Left lung (tissue), 4 donors: ENCODE measurements at regions not wholly inside any gene's neighbourhood (a gene's known extent, or its start where the extent isn't known, plus 50 kb on each side); places are given as distances from the start of the nearest gene placed in this dataset.

Source experiments
- ATAC-seq: fragments of 200-7000 bp; cut with Tn5 transposase; one replicate; pipeline ENCODE4 v1.9.1; 2020; ENCODE audit warnings: moderate library complexity
- DNase-seq, 4 donors: peaks; one replicate each; pipeline ENCODE4 v3.0.0-alpha.2; 2013 to 2020
- H3K27ac ChIP-seq, 2 donors: fragments of 200-600 bp; sonication (generic) in 1 of 2; one replicate each; pipeline versions ENCODE4 v1.5.0 to v1.8.0; 2020 to 2021
- H3K27me3 ChIP-seq, 2 donors: fragments of 200-600 bp; sonication (generic) in 1 of 2; one replicate each; pipeline versions ENCODE4 v1.5.0 to v1.8.0; 2020 to 2021
- H3K36me3 ChIP-seq, 2 donors: fragments of 200-600 bp; sonication (generic) in 1 of 2; one replicate each; pipeline versions ENCODE4 v1.5.0 to v1.8.0; 2020 to 2021
- H3K4me1 ChIP-seq, 2 donors: fragments of 200-600 bp; one replicate each; pipeline ENCODE4 v1.8.0; 2021
- H3K4me3 ChIP-seq, 2 donors: fragments of 200-600 bp; sonication (generic) in 1 of 2; one replicate each; pipeline versions ENCODE4 v1.5.0 to v1.8.0; 2020 to 2021; ENCODE audit warnings: mild to moderate bottlenecking in 1 of 2
- H3K9me3 ChIP-seq, 2 donors: fragments of 200-600 bp; sonication (generic) in 1 of 2; one replicate each; pipeline versions ENCODE4 v1.5.0 to v1.8.0; 2020 to 2021
- intact Hi-C, 2 donors: fragments of 100-400 bp; cut with DNase I; formaldehyde crosslinking; loops; one replicate each; pipeline versions ENCODE4 v1.11.2 to v1.14.2; 2022
- TF ChIP-seq, protein P1 (sequence below), 2 donors: fragments of 200-600 bp; sonication (generic) in 1 of 2; IDR thresholded peaks; one replicate each; pipeline versions ENCODE4 v1.5.0 to v1.8.0; 2021; ENCODE audit warnings: antibody characterized with exemption in 2 of 2
- donor health status: DM: no; HTN: yes; CAD: no.
- donor health status: DM: no; HTN: no; CAD: no.

DNA sequence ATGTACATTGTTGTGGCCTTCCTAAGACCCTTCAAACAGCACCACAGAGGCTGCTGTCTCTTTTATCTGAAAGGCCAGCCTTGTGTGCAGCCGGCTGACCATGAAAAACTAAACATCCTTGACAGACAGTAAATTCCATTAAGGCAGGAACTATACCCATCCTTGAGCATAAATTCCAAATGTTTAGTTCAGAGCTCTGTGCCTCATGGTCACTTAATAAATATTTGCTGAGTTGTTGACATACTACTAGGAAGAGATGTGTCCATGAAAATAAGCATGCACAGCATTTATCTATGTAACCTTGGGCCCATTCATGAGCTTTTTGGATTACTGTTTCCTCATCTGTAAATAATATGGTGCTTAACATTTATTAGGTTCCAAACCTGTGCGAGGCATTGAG is 424.8 kb downstream of the HRH4 start:
- ATAC-seq (no peak), DNase-seq (no peak)
- no peaks in the 10 kb centered on the region for H3K27me3 ChIP-seq
- no peaks in the 10 kb centered on the region for H3K4me1 ChIP-seq
- H3K36me3 ChIP-seq, result no peaks in the 10 kb centered on the region
- no peaks in the 10 kb centered on the region for H3K9me3 ChIP-seq
- TF ChIP-seq, protein P1, sequence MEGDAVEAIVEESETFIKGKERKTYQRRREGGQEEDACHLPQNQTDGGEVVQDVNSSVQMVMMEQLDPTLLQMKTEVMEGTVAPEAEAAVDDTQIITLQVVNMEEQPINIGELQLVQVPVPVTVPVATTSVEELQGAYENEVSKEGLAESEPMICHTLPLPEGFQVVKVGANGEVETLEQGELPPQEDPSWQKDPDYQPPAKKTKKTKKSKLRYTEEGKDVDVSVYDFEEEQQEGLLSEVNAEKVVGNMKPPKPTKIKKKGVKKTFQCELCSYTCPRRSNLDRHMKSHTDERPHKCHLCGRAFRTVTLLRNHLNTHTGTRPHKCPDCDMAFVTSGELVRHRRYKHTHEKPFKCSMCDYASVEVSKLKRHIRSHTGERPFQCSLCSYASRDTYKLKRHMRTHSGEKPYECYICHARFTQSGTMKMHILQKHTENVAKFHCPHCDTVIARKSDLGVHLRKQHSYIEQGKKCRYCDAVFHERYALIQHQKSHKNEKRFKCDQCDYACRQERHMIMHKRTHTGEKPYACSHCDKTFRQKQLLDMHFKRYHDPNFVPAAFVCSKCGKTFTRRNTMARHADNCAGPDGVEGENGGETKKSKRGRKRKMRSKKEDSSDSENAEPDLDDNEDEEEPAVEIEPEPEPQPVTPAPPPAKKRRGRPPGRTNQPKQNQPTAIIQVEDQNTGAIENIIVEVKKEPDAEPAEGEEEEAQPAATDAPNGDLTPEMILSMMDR (IDR thresholded peaks at IDR 0.05), result no peak
- intact Hi-C loops, result no loop called here
- H3K27ac ChIP-seq, result no peak overlapping the region
- H3K4me3 ChIP-seq, result no peak overlapping the region

DNA sequence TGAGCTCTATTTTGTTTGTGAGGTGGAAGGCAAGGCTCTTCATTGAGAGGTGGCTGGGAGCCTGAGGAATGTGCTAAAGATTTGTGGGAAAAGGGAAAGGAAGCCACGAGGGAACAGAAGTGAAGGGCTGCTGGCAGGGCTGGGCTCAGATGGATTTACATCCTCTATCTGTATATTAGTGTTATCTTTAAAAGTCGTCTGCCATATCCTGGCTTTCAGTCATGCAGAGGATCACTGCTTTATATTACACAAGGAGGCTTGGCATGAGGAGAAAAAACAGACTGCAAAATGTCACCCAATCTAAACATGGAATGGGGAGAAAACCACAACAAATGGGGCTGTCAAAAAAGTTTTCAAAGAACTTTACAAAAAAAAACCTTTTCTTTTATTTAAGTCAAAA is 434.4 kb downstream of the HRH4 start:
- intact Hi-C loops, result no loop called here

DNA sequence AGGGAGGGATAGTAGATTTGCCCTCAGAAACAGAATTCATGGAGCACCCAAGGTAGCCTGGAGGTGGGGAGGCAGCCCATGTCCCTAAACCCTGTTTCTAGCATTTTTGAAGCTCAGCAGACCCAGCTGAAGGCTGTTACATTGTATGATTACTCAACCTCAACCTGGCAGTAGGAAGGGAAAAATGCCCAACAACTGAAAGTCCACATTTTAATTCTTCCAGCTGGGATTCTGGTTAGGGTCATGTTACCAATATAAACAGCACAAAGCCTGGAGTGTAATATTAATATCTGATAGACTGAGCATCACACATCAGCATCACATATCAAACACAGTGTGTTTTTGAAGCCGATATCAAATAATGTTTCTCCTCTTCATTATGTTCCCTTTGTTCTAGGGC is 437.0 kb downstream of the HRH4 start:
- H3K4me3 ChIP-seq, result no peak overlapping the region
- no peaks in the 10 kb centered on the region for H3K27me3 ChIP-seq
- TF ChIP-seq, protein P1 (IDR thresholded peaks at IDR 0.05), result no peak
- DNase-seq (no peak), ATAC-seq (no peak)
- no peaks in the 10 kb centered on the region for H3K36me3 ChIP-seq
- intact Hi-C loops, result no loop called here
- H3K9me3 ChIP-seq, result peaks cover 0 to 3% of the 10 kb centered on the region in 2 donors
- H3K27ac ChIP-seq, result no peak overlapping the region
- H3K4me1 ChIP-seq, result no peaks in the 10 kb centered on the region

More for the DNA sequence above, 434.4 kb downstream of the HRH4 start:
- no peaks in the 10 kb centered on the region for H3K27me3 ChIP-seq
- no peaks in the 10 kb centered on the region for H3K4me1 ChIP-seq
- no peak overlapping the region for H3K4me3 ChIP-seq
- DNase-seq, result no peak
- H3K27ac ChIP-seq, result no peak overlapping the region
- no peaks in the 10 kb centered on the region for H3K9me3 ChIP-seq
- ATAC-seq, result no peak
- H3K36me3 ChIP-seq, result no peaks in the 10 kb centered on the region
- TF ChIP-seq, protein P1 (IDR thresholded peaks at IDR 0.05), result no peak

DNA sequence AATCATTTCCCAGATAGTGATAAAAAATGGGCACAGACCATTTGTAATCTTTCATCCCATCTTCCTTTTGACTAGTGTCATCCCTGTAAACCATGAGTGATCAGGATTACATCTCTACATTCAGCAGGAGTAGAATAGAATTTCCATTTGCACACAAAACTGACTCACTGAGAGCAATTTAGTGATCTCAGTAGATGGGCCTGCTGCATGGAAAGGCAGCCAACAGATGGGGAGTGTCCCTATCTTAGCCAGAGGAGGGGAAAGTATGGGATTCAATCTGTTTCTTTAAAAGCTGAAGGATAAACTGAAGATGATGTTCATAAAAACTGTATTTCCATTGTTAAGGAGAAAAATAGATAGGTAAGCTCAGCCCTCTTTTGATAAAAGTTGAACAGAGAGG is 441.7 kb downstream of the ZNF521 start:
- TF ChIP-seq, protein P1 (IDR thresholded peaks at IDR 0.05), result no peak
- ATAC-seq, result peak; percentile 12
- Histone ChIP-seq H3K27me3 (no peaks in the 10 kb centered on the region), H3K9me3 (peaks cover 0 to 2% of the 10 kb centered on the region in 2 donors), H3K4me1 (no peaks in the 10 kb centered on the region), H3K27ac (no peak overlapping the region), H3K4me3 (no peak overlapping the region), H3K36me3 (no peaks in the 10 kb centered on the region)
- DNase-seq, result no peak
- intact Hi-C loops, result no loop called here

DNA sequence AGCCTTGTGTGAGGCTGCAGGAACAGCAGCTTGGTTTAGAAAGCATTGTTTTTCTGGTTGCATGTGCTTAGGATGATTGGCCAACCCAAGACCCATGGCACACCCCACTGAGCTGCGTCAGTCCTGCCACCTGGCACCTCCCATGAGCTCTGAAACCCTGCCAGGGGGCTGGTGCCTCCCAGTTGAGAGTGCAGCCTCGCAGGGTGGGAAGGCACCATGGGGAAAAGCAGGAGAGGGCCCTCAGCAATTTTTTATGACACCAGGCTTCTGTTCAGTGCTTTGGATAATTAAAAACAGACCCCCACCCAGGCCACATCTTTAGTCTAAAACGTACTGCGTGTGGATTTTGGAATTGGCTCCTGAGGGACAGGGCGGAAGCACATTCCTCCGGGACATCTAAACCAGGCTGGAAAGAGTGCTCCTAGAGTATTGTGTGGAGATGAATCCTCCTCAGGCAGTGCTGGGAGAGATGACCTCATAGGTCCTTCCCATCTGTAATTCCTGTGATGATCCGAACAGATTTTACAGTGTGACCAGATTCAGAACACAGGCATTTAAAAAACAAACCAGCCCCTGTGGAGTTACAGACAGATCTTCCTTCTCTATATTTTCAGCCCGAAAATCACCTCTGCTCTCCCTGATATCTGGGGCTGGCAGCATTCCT is 438.3 kb downstream of the ZNF521 start:
- Histone ChIP-seq H3K36me3 (no peaks in the 10 kb centered on the region), H3K27ac (no peak overlapping the region), H3K9me3 (no peaks in the 10 kb centered on the region), H3K4me3 (no peak overlapping the region), H3K4me1 (no peaks in the 10 kb centered on the region), H3K27me3 (no peaks in the 10 kb centered on the region)
- no peak for DNase-seq
- intact Hi-C loops, result no loop called here
- TF ChIP-seq, protein P1 (IDR thresholded peaks at IDR 0.05), result no peak
- no peak for ATAC-seq
